A549 (cell line): ENCODE measurements at regions not wholly inside any gene's neighbourhood (a gene's known extent, or its start where the extent isn't known, plus 50 kb on each side); places are given as distances from the start of the nearest gene placed in this dataset.
"Not testable (repeated sequence)": the region's sequence is repeated elsewhere in the genome, so short reads cannot be mapped to it uniquely, and the experiment has no call there.

Experiments used
- ATAC-seq, 2 experiments: fragments of 200-7000 bp in 1 of 2; fragments of >200 bp in 1 of 2; cut with Nextera tagmentation in 1 of 2; cut with Tn5 transposase in 1 of 2; 3 replicates each; pipeline versions ENCODE4 v1.8.0 to v1.9.1; 2018 to 2020; ENCODE audit warnings: mild to moderate bottlenecking in 1 of 2, moderate library complexity in 1 of 2
- CTCF ChIA-PET: fragments of 300-600 bp; sonication (Branson Sonifier 250); formaldehyde crosslinking; extraction: SDS; loops from one replicate; lab custom pipeline; 2021; ENCODE audit warnings: antibody characterized with exemption, inconsistent platforms; lab: Yijun Ruan, JAX
- POLR2A ChIA-PET: fragments of 350-600 bp; formaldehyde crosslinking; extraction: SDS; loops from one replicate; lab custom pipeline; 2021; ENCODE audit warnings: antibody characterized with exemption, inconsistent platforms; lab: Yijun Ruan, JAX
- DNase-seq, 2 experiments: peaks; one replicate each; pipeline versions ENCODE4 v3.0.0 to v3.0.0-alpha.2; 2011 to 2016; ENCODE audit warnings: low read depth in 1 of 2, low spot score in 1 of 2
- FAIRE-seq: peaks from 2 replicates; lab custom pipeline; 2011; peaks lifted over from hg19 to GRCh38; lab: Jason Lieb, UNC
- H3K27ac ChIP-seq, 2 experiments: fragments of >200 bp; sonication (Bioruptor Twin); formaldehyde crosslinking; 3 replicates each; pipeline ENCODE4 v1.5.1; 2016 to 2017
- H3K4me1 ChIP-seq: fragments of >200 bp; sonication (Bioruptor Twin); formaldehyde crosslinking; 3 replicates; pipeline ENCODE4 v1.6.1; 2016
- H3K4me2 ChIP-seq: fragments of >200 bp; sonication (Bioruptor Twin); formaldehyde crosslinking; 3 replicates; pipeline ENCODE4 v1.6.1; 2016
- H3K4me3 ChIP-seq: fragments of >200 bp; sonication (Bioruptor Twin); formaldehyde crosslinking; 3 replicates; pipeline ENCODE4 v1.5.1; 2016
- H3K9me3 ChIP-seq: fragments of >200 bp; sonication (Bioruptor Twin); formaldehyde crosslinking; 3 replicates; pipeline ENCODE4 v1.6.1; 2016
- BHLHE40 ChIP-seq: IDR thresholded peaks from 2 replicates; pipeline ENCODE4 v1.6.1; 2012; ENCODE audit warnings: low read depth, low read length, inconsistent platforms
- CBX8 ChIP-seq: fragments of 200-600 bp; sonication (generic); IDR thresholded peaks from 2 replicates; pipeline ENCODE4 v1.6.1; 2016
- FOSB ChIP-seq: fragments of 250-450 bp; sonication (Bioruptor Pico); IDR thresholded peaks from 2 replicates; pipeline ENCODE4 v1.5.0; 2020; ENCODE audit warnings: mild to moderate bottlenecking, moderate library complexity
- FOSL2 ChIP-seq, 2 experiments: fragments of 450-650 bp in 1 of 2; fragments of >200 bp in 1 of 2; sonication (Bioruptor Twin) in 1 of 2; formaldehyde crosslinking; IDR thresholded peaks; 2 replicates each; pipeline versions ENCODE4 v1.5.0 to v1.6.1; 2016 to 2020; ENCODE audit warnings: mild to moderate bottlenecking in 1 of 2, moderate library complexity in 1 of 2
- GATA3 ChIP-seq: IDR thresholded peaks from 2 replicates; pipeline ENCODE4 v1.6.1; 2012; ENCODE audit warnings: borderline replicate concordance
- HEYL ChIP-seq: fragments of 250-450 bp; sonication (Bioruptor Pico); IDR thresholded peaks from 2 replicates; pipeline ENCODE4 v1.8.0; 2021; ENCODE audit warnings: mild to moderate bottlenecking, moderate library complexity
- HOXA7 ChIP-seq: fragments of 250-450 bp; sonication (Bioruptor Pico); IDR thresholded peaks from 2 replicates; pipeline ENCODE4 v1.5.0; 2020; ENCODE audit warnings: mild to moderate bottlenecking, moderate library complexity
- JUN ChIP-seq, 2 experiments: fragments of >200 bp; sonication (Bioruptor Twin); formaldehyde crosslinking; IDR thresholded peaks; 2 replicates in 1 of 2; 3 replicates in 1 of 2; pipeline ENCODE4 v1.6.1; 2016 to 2017
- KDM1A ChIP-seq: fragments of 200-600 bp; sonication (generic); IDR thresholded peaks from 2 replicates; pipeline ENCODE4 v1.6.1; 2016; ENCODE audit warnings: low read depth, mild to moderate bottlenecking
- PHF8 ChIP-seq: fragments of 200-600 bp; sonication (generic); IDR thresholded peaks from 2 replicates; pipeline ENCODE4 v1.6.1; 2016; ENCODE audit warnings: low read depth, mild to moderate bottlenecking, antibody characterized with exemption, moderate library complexity, borderline replicate concordance
- RARB ChIP-seq: fragments of 250-450 bp; sonication (Bioruptor Pico); IDR thresholded peaks from 2 replicates; pipeline ENCODE4 v1.8.0; 2021; ENCODE audit warnings: mild to moderate bottlenecking, moderate library complexity
- RCOR1 ChIP-seq: fragments of 150-350 bp; IDR thresholded peaks from 2 replicates; pipeline ENCODE4 v1.6.1; 2014; ENCODE audit warnings: antibody characterized with exemption, low read length, low read depth
- SMC3 ChIP-seq: fragments of >200 bp; sonication (Bioruptor Twin); formaldehyde crosslinking; IDR thresholded peaks from 3 replicates; pipeline ENCODE4 v1.6.1; 2018; ENCODE audit warnings: inconsistent platforms
- TFCP2L1 ChIP-seq: fragments of 250-450 bp; sonication (Bioruptor Pico); IDR thresholded peaks from 2 replicates; pipeline ENCODE4 v1.5.0; 2021; ENCODE audit warnings: mild to moderate bottlenecking
- ZFP36 ChIP-seq: fragments of 450-650 bp; IDR thresholded peaks from 2 replicates; pipeline ENCODE4 v1.6.1; 2014; ENCODE audit warnings: borderline replicate concordance; ENCODE audit not compliant: partially characterized antibody
- ZNF302 ChIP-seq: fragments of 250-450 bp; sonication (Bioruptor Pico); IDR thresholded peaks from 2 replicates; pipeline ENCODE4 v1.9.0; 2021; ENCODE audit warnings: inconsistent platforms, mild to moderate bottlenecking, moderate library complexity
- WGBS: methylation state at CpG from one replicate; pipeline ENCODE4 v1.1.6; 2017; ENCODE audit errors: missing lambda C conversion rate; 5-methylcytosine and 5-hydroxymethylcytosine counted together
- TF ChIP-seq, protein P1 (sequence below): fragments of >200 bp; sonication (Bioruptor Twin); formaldehyde crosslinking; IDR thresholded peaks from 2 replicates; pipeline ENCODE4 v1.6.1; 2016
- TF ChIP-seq, protein P2 (sequence below): IDR thresholded peaks from 2 replicates; pipeline ENCODE4 v1.6.1; 2012
- TF ChIP-seq, protein P3 (sequence below): IDR thresholded peaks from 2 replicates; pipeline ENCODE4 v1.6.1; 2012; ENCODE audit warnings: low read depth, borderline replicate concordance
- TF ChIP-seq, protein P4 (sequence below): fragments of 200-600 bp; sonication (generic); IDR thresholded peaks from 2 replicates; pipeline ENCODE4 v1.6.1; 2016; ENCODE audit warnings: antibody characterized with exemption, mild to moderate bottlenecking, moderate library complexity
- TF ChIP-seq, protein P5 (sequence below): fragments of 450-650 bp; IDR thresholded peaks from 2 replicates; pipeline ENCODE4 v1.6.1; 2014; ENCODE audit warnings: antibody characterized with exemption
- TF ChIP-seq, protein P6 (sequence below): fragments of >200 bp; sonication (Bioruptor Twin); formaldehyde crosslinking; IDR thresholded peaks from 3 replicates; pipeline ENCODE4 v1.5.1; 2016

DNA sequence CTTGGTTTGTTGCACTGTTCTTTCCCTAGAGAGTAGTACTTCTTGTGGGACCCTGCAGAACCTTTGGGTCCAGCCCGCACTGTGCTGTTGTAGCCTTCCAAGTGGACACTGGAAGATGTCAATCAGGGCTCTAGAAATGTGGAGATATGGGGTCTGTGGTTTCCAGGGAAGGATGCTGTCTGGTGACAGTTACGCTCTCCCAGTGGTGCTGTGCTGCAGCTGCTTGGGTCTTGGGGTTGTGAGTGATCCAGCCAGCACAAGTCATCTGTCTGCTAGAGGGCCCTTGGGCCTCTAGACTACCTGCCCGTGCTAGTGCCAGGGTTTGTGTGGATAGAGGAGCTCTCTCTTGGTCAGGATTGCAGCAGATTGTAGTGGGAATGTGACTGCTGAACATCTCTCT, 484.5 kb downstream of the DMAC1 start:
- Histone ChIP-seq H3K4me2 (no peak overlapping the region), H3K27ac (no peak overlapping the region), H3K4me3 (no peak overlapping the region), H3K9me3 (peaks cover 35% of the 10 kb centered on the region), H3K4me1 (peaks cover 6% of the 10 kb centered on the region)
- FAIRE-seq: no peak
- no peak for DNase-seq
- ATAC-seq: no peak
- CTCF ChIA-PET: interaction anchor here (0.9 kb wide), 1 partner anchor 14 kb away, joined by 3 read pairs; no protein-coding TSS in a partner anchor
- TF ChIP-seq BHLHE40: no peak
- TF ChIP-seq PHF8: no peak
- TF ChIP-seq JUN (IDR thresholded peaks at IDR 0.05): no peak
- no peak for TF ChIP-seq TFCP2L1
- TF ChIP-seq, protein P1, sequence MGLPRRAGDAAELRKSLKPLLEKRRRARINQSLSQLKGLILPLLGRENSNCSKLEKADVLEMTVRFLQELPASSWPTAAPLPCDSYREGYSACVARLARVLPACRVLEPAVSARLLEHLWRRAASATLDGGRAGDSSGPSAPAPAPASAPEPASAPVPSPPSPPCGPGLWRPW: no peak
- TF ChIP-seq, all 56 proteins: peak for 0
- POLR2A ChIA-PET: no interaction called here
- 36% methylated on average over 3 of the region's 3 CpGs for WGBS

DNA sequence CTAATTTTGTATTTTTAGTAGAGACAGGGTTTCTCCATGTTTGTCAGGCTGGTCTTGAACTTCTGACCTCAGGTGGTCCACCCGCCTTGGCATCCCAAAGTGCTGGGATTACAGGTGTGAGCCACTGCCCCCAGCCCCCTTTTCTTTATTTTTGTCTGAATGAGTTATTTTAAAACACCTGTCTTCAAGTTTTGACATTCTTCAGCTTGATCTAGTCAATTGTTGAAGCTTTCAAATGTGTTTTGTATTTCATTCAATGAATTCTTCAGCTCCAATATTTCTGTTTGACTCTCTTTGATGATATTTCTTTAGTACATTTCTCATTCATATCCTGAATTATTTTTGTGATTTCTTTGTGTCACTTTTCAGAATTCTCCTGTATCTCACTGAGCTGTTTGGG, 486.2 kb downstream of the DMAC1 start:
- no peak for ATAC-seq
- POLR2A ChIA-PET: no interaction called here
- H3K27ac ChIP-seq: no peak overlapping the region

DNA sequence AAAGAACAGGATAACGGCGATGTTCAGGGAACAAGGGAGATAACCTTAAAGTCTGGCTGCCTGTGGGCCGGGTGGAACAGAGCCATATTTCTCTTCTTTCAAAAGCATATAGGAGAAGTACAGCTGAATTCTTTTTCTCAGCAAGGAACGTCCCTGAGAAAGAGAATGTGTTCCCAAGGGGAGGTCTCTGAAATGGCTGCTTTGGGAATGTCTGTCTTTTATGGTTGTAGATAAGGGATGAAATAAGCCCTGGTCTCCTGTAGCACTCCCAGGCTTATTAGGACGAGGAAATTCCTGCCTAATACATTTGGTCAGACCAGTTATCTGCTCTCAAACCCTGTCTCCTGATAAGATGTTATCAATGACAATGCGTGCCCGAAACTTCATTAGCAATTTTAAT, 490.5 kb downstream of the DMAC1 start:
- H3K4me3 ChIP-seq, CTCF ChIA-PET, H3K4me2 ChIP-seq, H3K27ac ChIP-seq, H3K4me1 ChIP-seq, FAIRE-seq, DNase-seq, POLR2A ChIA-PET, ATAC-seq: not testable (repeated sequence)
- 56% methylated on average over 7 of the region's 7 CpGs for WGBS
- peaks cover 32% of the 10 kb centered on the region for H3K9me3 ChIP-seq

More for the DNA sequence above, 486.2 kb downstream of the DMAC1 start:
- H3K4me3 ChIP-seq: no peak overlapping the region
- 7% methylated on average over 1 of the region's 1 CpG for WGBS
- CTCF ChIA-PET: no interaction called here
- H3K4me2 ChIP-seq: no peak overlapping the region
- DNase-seq: no peak
- H3K9me3 ChIP-seq: peaks cover 37% of the 10 kb centered on the region
- TF ChIP-seq, protein P2, sequence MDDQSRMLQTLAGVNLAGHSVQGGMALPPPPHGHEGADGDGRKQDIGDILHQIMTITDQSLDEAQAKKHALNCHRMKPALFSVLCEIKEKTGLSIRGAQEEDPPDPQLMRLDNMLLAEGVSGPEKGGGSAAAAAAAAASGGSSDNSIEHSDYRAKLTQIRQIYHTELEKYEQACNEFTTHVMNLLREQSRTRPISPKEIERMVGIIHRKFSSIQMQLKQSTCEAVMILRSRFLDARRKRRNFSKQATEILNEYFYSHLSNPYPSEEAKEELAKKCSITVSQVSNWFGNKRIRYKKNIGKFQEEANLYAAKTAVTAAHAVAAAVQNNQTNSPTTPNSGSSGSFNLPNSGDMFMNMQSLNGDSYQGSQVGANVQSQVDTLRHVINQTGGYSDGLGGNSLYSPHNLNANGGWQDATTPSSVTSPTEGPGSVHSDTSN: no peak
- TF ChIP-seq, protein P3, sequence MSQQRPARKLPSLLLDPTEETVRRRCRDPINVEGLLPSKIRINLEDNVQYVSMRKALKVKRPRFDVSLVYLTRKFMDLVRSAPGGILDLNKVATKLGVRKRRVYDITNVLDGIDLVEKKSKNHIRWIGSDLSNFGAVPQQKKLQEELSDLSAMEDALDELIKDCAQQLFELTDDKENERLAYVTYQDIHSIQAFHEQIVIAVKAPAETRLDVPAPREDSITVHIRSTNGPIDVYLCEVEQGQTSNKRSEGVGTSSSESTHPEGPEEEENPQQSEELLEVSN: no peak
- TF ChIP-seq ZNF302 (CRISPR knock-in tag) (no peak), RARB (CRISPR knock-in tag) (no peak), FOSL2 (IDR thresholded peaks at IDR 0.05) (no peak), FOSL2 (CRISPR knock-in tag; IDR thresholded peaks at IDR 0.05) (no peak), HOXA7 (CRISPR knock-in tag) (no peak), CBX8 (no peak), KDM1A (no peak), HEYL (CRISPR knock-in tag) (no peak), SMC3 (no peak), RCOR1 (no peak), GATA3 (no peak), FOSB (CRISPR knock-in tag) (no peak), ZFP36 (no peak)
- TF ChIP-seq, protein P4, sequence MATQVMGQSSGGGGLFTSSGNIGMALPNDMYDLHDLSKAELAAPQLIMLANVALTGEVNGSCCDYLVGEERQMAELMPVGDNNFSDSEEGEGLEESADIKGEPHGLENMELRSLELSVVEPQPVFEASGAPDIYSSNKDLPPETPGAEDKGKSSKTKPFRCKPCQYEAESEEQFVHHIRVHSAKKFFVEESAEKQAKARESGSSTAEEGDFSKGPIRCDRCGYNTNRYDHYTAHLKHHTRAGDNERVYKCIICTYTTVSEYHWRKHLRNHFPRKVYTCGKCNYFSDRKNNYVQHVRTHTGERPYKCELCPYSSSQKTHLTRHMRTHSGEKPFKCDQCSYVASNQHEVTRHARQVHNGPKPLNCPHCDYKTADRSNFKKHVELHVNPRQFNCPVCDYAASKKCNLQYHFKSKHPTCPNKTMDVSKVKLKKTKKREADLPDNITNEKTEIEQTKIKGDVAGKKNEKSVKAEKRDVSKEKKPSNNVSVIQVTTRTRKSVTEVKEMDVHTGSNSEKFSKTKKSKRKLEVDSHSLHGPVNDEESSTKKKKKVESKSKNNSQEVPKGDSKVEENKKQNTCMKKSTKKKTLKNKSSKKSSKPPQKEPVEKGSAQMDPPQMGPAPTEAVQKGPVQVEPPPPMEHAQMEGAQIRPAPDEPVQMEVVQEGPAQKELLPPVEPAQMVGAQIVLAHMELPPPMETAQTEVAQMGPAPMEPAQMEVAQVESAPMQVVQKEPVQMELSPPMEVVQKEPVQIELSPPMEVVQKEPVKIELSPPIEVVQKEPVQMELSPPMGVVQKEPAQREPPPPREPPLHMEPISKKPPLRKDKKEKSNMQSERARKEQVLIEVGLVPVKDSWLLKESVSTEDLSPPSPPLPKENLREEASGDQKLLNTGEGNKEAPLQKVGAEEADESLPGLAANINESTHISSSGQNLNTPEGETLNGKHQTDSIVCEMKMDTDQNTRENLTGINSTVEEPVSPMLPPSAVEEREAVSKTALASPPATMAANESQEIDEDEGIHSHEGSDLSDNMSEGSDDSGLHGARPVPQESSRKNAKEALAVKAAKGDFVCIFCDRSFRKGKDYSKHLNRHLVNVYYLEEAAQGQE: no peak
- TF ChIP-seq, protein P5, sequence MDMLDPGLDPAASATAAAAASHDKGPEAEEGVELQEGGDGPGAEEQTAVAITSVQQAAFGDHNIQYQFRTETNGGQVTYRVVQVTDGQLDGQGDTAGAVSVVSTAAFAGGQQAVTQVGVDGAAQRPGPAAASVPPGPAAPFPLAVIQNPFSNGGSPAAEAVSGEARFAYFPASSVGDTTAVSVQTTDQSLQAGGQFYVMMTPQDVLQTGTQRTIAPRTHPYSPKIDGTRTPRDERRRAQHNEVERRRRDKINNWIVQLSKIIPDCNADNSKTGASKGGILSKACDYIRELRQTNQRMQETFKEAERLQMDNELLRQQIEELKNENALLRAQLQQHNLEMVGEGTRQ: no peak
- TF ChIP-seq, protein P6, sequence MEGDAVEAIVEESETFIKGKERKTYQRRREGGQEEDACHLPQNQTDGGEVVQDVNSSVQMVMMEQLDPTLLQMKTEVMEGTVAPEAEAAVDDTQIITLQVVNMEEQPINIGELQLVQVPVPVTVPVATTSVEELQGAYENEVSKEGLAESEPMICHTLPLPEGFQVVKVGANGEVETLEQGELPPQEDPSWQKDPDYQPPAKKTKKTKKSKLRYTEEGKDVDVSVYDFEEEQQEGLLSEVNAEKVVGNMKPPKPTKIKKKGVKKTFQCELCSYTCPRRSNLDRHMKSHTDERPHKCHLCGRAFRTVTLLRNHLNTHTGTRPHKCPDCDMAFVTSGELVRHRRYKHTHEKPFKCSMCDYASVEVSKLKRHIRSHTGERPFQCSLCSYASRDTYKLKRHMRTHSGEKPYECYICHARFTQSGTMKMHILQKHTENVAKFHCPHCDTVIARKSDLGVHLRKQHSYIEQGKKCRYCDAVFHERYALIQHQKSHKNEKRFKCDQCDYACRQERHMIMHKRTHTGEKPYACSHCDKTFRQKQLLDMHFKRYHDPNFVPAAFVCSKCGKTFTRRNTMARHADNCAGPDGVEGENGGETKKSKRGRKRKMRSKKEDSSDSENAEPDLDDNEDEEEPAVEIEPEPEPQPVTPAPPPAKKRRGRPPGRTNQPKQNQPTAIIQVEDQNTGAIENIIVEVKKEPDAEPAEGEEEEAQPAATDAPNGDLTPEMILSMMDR: no peak
- H3K4me1 ChIP-seq: no peaks in the 10 kb centered on the region
- FAIRE-seq: no peak
